ENCODE measurements at regions not wholly inside any gene's neighbourhood (a gene's known extent, or its start where the extent isn't known, plus 50 kb on each side); places are given as distances from the start of the nearest gene placed in this dataset.

DNA sequence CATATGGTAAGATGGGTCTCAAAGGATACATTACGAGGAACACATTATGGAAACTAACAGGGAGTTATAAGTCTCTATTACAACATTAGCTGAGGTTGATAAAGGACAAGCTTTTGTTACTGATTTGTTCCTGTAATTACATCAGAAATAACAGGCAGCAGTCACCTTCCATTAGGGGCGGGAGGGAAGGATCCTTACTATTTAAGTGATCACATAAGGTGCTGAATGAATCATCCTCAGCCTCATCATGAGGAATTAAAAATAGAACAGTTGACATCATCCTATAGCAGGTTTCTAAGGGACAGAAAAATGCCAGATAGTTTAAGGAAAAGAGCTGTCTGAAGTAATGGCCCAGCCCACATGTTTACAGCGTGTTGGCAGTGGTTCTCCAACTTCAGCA lies 86.9 kb upstream of the MGAT5 start:
- no peak overlapping the region for H3K27ac ChIP-seq (ENCODE audit: low read depth, low read length)
- 93 to 99% (median 98%) methylated on average over 3 of the region's 3 CpGs for WGBS, 3 donors

DNA sequence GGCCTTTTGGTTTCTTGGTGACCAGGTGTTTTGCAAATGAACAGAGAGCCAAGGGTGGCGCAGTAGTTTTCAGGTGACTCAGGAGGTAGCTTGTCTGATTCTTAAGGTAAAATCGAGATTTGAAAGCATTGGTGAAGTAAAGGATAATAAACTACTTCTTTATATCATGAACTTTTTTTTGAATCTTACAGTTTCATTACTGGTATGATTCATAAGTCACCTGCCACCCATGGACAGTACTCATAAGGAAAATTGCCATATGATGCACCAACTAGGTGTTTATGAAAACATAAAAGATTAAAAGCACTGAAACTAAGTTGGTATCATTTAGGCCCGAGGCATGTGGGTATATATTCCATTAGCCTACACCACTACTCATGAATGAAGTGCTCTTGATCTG lies 84.1 kb upstream of the MGAT5 start:
- H3K27ac ChIP-seq (ENCODE audit: low read depth, low read length): no peak overlapping the region
- WGBS, 3 donors: 83 to 91% (median 87%) methylated on average over 3 of the region's 3 CpGs

DNA sequence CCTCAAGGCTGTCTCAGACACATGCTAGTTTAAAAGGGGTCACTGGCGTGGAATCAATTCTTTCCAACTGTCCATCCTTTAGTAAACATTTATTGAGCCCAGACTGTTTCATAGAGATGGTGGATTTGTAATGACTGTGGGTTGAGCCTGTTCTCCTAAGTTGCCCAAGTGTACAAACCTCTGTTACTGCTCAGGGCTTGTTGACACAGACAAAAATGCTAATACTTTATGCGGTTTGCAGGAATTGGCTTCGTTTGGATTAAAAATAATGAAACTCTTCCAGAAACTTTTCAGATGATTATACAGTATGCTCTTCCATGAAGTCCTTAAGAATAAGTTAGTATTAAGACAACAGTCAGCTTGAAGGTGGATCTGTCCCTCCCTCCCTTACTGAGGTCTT lies 83.6 kb upstream of the MGAT5 start:
- 67 to 75% (median 70%) methylated on average over 3 of the region's 3 CpGs for WGBS, 3 donors
- H3K27ac ChIP-seq (ENCODE audit: low read depth, low read length): no peak overlapping the region

DNA sequence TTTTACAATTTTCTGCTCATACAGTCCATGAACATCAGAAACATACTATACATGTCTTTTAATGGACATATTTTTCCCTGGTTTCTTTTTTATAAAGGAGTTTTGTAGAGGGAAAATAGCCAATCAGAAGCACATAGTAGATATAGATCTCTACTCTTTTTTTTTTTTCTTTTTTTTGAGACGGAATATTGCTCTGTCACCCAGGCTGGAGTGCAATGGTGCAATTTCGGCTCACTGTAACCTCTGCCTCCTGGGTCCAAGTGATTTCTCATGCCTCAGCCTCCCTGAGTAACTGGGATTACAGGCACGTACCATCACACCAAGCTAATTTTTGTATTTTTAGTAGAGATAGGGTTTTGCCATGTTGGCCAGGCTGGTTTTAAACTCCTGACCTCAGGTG lies 83.2 kb upstream of the MGAT5 start:
- H3K27ac ChIP-seq (ENCODE audit: low read depth, low read length): no peak overlapping the region
- WGBS, 3 donors: 74 to 83% (median 82%) methylated on average over 3 of the region's 3 CpGs

DNA sequence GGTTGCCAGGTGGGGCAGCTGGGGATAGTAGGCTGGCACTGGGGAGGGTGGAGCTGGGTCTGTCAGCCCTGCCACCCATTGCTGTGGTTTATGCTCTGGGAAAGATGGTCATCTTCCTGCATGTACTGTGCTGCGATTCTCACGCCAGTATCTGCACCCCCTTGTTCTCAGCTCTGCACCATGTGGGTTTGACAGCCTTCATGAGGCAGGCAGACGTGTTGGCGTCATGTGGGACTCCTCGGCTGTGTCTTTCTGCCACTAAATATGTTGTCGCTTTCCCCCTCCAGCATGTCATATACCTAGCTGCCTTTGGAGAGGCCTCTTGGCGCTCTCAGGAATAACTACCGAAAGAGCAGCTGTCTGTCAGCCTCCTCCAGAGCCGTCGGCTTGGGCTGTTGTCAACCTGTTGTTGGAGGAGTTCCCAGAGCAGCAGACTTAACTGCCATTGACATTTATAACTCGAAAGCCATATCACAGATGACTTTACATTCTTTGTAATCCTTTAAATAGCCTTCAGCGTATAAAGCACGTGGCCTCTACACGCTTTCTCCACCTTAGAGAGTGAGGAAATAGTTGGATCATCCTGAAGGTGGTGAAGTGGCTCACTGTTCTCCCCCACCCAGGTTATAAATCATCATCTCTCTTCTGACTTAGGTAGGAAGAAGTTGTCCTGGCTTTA lies 80.4 kb upstream of the MGAT5 start:
- H3K27ac ChIP-seq (ENCODE audit: low read depth, low read length): no peak overlapping the region
- WGBS, 3 donors: 29 to 86% (median 81%) methylated on average over 14 of the region's 14 CpGs

DNA sequence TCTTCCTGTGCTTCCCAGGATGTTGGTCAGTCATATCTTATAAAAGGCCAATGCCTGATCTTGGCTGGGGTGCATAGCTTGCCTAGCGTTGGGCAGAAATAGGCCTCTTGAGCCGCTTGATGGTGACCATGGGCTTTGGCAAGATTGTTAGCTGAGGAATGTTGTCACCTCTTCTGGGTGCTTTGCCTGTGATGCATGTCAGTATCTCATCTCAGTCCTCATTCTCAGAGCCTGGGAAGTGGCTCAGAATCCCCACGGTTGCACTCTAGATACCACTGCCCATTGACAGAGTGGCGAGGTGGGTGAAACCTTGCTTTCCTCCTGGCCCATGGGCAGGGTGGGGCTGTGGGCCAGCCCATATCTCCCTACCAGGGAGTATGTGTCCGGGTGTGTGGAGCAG lies 79.2 kb upstream of the MGAT5 start:
- H3K27ac ChIP-seq (ENCODE audit: low read depth, low read length): no peak overlapping the region

DNA sequence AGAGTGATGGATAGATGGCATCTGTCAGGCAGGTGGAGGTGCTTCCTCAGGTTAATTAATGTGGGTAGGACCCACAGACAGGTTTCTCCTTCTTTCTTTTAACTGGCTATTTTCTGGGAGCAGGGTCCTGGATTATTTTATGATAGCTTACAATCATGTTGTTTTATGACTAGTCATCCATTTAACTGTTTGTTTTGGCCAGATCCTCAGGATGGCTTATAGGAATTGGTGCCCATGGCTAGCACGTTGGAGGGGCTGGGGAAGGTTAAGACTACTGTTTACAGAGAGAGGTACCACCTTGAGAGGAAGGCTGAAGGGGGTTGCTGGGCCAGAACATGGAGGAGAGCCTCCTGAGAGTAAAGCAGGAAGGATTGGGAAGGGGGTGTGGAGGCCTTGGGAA lies 78.0 kb upstream of the MGAT5 start:
- H3K27ac ChIP-seq (ENCODE audit: low read depth, low read length): no peak overlapping the region
- WGBS, 3 donors: 39 to 85% (median 77%) methylated on average over 1 of the region's 1 CpG

More for the DNA sequence above, 79.2 kb upstream of the MGAT5 start:
- WGBS, 3 donors: 91 to 96% (median 94%) methylated on average over 5 of the region's 5 CpGs

DNA sequence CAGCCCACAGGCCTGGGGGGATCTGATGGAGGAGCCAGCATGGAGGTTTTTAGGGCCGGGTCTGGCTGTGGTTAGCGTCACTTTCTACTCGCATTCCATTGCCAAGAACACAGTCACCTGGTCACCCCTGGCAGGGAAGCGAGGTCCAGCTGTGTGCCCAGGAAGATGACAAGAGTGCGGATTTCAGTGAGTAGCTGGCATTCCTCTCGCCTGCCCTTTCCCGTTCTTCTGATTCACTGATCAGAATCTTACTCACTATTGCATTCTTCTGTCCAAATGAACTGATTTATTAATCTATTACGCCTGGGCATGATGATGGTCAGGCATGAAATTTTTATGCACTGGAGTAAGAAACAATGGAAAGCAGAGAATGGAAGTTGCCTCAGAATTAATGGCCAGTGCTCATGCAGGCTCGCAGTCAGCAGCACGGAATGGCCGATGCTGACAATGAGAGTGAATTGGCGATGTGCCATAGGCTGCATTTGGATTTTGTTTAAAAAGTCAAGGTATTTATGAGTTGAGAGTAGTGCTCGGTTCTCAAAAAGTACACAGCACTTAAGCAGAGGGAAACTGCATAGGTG lies 76.4 kb upstream of the MGAT5 start:
- WGBS, 3 donors: 52 to 84% (median 79%) methylated on average over 13 of the region's 13 CpGs
- no peak overlapping the region for H3K27ac ChIP-seq (ENCODE audit: low read depth, low read length)

DNA sequence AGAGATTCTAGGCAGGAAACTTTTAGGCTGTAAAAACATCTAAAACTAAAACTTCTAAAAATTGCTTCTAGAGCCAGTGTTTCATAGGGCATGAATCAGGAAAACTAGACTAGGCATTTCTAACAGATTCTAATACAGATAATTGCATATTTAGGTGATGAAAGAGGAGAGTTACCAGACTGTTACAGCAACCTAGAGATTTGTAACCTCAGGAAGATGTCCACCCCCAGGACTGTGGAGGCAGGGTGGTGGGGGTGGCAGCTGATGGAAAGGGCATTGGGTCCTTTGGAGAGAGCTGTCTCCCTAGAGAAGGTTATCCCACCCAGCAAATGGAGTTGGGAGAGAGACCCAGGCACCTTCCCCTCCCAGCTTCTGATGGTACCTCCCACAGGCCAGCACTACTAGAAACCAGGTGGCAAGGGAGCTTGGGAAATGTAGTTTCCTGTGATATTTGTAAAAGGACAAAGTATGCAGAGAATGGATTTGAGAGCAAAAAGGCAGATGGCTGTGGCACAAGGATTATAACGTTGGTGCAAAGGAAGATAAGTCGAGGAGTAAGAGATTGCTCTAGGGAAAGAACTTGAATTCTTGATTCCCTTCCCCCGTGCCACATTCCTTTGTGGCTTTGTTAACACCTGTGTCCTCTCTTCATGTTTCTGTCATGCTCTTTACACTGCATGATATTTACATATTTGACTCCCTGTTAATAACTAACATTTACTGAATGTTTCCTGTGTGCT lies 75.6 kb upstream of the MGAT5 start:
- 30 to 83% (median 81%) methylated on average over 3 of the region's 3 CpGs for WGBS, 3 donors
- H3K27ac ChIP-seq (ENCODE audit: low read depth, low read length): no peak overlapping the region

DNA sequence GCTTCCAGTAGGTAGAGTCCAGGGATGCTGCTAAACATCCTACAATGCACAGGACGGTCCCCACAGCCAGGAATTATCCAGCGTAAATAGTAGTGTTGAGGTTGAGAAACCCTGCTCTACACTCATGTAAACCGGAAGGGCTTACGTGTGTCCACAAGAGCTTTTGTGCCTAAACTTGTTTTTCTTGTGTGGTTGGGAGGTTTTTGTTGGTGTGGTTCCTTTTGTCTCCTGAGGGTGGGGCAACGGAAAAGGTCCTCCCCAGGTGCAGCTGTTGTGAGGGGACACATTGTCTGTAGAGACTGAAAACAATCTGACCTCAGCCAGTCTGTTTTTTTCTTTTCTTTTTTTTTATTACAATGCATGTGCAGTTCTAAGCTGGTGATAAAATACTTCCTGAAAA lies 72.7 kb upstream of the MGAT5 start:
- H3K27ac ChIP-seq (ENCODE audit: low read depth, low read length): no peak overlapping the region
- 64 to 84% (median 65%) methylated on average over 5 of the region's 5 CpGs for WGBS, 3 donors

DNA sequence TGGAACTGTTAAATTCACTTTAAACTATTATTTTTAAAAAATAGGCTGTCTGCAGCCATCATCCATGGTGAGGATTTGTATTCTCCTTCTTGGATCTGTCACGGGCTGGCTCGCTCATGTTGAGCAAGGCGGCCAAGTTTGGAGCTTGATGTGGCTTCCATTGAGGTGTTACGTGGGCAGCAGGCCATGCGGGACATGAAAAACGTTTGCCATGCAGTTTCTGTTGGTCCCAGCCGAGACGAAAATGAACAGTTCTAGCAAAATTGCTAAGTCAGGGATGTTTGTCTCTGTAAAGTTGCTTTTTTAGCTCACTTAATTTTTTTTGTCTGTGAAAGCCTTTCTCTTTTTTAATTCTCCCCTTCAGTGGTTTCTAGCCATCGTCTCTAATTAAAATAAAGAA lies 70.2 kb upstream of the MGAT5 start:
- 87 to 94% (median 89%) methylated on average over 9 of the region's 9 CpGs for WGBS, 3 donors

DNA sequence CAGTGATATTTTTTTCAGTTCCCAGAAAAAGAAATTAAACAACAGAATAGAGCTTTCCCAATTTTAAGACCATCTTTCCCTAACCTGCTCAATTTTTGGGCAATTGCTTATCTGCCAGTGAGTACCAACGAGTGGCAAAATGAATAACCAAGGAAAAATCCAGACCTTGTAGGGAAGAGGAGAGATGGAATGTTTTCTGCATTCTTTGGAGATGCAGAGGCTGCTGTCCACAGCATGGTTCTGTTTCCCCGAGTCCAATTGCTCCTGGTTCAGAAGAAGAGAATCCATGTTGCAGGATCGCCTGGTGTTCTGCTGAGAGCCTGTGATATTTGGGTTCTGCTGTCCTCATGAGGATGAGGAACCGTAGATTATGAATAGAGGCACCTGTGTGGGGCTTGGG lies 68.2 kb upstream of the MGAT5 start:
- no peak overlapping the region for H3K27ac ChIP-seq (ENCODE audit: low read depth, low read length)
- WGBS, 3 donors: 91 to 98% (median 95%) methylated on average over 4 of the region's 4 CpGs

More for the DNA sequence above, 70.2 kb upstream of the MGAT5 start:
- H3K27ac ChIP-seq (ENCODE audit: low read depth, low read length): no peak overlapping the region

DNA sequence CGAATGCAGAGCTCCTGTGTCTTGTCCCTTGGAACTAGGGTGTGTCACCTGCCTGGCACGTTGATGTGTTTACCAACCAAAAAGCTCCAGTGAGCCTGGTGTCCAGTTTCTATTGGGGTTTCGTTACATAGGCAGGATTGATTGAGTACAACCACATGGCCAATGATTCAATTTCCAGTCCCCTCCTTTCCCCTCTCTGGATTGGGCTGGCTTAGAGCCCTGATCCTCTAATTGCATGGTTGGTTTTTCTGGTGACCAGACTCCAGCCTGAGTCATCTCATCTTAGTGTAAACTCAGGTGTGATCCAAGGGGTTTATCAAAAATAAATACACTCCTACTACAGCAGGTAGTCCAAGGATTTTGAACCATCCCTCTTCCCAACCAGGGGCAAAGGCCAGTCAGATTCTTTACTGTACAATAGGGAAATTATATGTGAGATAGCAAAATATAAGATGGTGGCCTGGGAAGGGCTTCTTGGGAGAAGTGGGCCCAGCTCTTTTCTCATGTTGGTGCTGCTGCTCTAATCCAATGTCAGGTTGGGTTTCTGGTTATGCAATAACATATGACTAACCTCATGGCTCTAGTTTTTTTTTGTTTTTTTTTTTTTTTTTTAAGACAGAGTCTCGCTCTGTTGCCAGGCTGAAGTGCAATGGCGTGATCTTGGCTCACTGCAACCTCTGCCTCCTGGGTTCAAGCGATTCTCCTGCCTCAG lies 64.7 kb upstream of the MGAT5 start:
- H3K27ac ChIP-seq (ENCODE audit: low read depth, low read length): no peak overlapping the region
- WGBS, 3 donors: 54 to 89% (median 88%) methylated on average over 5 to 6 of the region's 6 CpGs

DNA sequence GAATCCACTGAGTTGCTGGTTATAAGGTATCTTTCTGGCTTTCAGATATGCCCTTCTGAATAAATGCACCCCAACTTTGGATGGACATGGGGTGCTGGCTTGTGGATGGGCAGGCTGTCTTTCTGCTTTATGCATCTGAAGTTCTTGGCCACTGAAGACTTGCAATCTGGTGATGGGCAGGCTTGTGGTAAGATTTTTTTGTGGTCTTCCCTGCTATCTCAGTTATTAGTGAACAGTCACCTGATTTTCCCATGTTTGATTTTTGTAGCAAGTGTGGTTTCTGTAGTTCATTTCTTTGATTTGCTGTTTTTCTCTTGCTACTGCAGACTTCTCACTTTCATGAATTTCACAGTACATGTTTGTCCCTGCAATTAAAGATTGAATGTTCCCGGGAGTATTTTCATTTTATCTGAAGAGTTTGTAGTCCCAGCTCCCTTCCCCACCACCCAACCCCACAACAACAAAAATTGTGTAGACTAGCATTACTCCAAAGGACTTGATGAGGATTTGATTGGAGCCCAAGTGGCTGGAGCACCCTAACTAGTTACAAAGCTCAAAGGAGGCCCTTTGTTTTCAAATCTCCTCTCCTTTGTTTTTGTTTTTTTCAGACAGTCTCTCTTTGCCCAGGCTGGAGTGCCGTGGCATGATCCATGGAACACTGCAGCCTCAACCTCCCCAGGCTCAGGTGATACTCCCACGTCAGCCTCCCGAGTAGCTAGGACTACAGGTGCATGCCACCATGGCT lies 63.6 kb upstream of the MGAT5 start:
- WGBS, 3 donors: 82 to 94% (median 94%) methylated on average over 4 of the region's 4 CpGs
- no peak overlapping the region for H3K27ac ChIP-seq (ENCODE audit: low read depth, low read length)

DNA sequence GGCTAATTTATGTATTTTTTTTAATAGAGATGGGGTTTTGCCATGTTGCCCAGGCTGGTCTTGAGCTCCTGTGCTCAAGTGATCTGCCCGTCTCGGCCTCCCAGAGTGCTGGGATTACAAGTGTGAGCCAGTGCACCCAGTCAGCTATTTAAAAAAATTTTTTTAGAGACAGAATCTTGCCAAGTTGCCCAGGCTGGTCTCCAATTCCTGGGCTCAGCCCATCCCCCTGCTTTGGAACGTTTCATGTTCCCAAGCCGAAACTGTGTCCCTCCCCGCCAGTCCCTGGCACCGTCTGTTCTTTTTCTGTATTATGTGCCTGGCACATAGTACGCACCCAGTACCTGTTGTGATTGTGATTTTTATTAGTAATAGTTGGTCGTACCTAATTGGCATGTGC lies 63.1 kb upstream of the MGAT5 start:
- H3K27ac ChIP-seq (ENCODE audit: low read depth, low read length): no peak overlapping the region

DNA sequence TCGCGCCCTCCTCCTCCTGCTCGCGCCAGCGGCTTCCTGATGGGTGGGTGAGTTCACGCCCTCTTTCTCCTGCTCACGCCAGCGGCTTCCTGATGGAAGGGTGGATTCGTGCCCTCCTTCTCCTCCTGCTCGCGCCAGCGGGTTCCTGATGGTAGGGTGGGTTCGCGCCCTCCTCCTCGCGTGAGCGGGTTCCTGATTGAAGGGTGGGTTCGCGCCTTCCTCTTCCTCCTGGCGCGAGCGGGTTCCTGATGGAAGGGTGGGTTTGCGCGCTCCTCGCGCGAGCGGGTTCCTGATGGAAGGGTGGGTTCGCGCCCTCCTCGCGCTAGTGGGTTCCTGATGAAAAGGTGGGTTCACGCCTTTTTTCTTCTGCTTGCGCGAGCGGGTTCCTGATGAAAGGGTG lies 62.0 kb upstream of the MGAT5 start:
- 98 to 99% (median 98%) methylated on average over 34 to 36 of the region's 36 CpGs for WGBS, 3 donors
- no peak overlapping the region for H3K27ac ChIP-seq (ENCODE audit: low read depth, low read length)

More for the DNA sequence above, 63.1 kb upstream of the MGAT5 start:
- 72 to 93% (median 84%) methylated on average over 8 of the region's 8 CpGs for WGBS, 3 donors

DNA sequence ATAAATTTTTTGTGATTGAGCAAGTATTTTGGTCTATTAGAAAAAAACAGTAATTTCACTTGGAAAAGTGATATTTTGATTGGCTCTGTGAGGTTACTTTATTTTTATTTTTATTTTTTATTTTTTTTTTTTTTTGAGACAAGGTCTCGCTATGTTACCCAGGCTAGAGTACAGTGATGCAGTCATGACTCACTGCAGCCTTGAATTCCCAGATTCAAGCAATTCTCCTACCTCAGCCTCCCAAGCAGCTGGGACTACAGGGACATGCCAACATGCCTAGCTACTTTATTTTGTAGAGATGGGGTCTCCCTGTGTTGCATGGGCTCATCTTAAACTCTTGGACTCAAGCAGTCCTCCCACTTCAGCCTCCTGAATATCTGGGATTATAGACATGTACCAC lies 60.9 kb upstream of the MGAT5 start:
- H3K27ac ChIP-seq (ENCODE audit: low read depth, low read length): no peak overlapping the region
- WGBS, 3 donors: 82 to 100% (median 89%) methylated on average over 1 of the region's 1 CpG

DNA sequence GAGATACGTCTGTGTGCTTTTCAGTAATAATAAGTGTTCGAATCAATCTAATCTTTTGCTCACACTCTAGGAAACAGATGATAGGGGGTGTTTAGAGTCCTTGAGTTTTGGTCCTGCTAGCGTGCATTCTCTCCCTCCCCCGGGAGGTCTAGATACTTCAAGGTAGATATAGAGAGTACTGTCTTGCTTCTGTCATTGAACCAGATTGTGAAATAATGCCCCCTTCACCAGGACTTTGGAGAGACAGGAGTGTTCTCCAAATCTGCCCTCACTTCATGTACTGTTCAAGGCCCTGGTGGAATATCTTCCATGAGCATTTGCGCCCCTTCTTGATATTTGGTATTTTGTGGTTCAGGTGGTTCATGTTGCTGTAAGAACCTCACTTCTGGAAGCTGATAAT lies 59.4 kb upstream of the MGAT5 start:
- no peak overlapping the region for H3K27ac ChIP-seq (ENCODE audit: low read depth, low read length)
- 55 to 96% (median 92%) methylated on average over 5 of the region's 5 CpGs for WGBS, 3 donors

Measured in adipose tissue (tissue), 3 donors.